Left colon (tissue), 2 donors: ENCODE measurements at regions not wholly inside any gene's neighbourhood (a gene's known extent, or its start where the extent isn't known, plus 50 kb on each side); places are given as distances from the start of the nearest gene placed in this dataset.

Experiments
- ATAC-seq: fragments of 200-7000 bp; cut with Tn5 transposase; one replicate; pipeline ENCODE4 v1.9.1; 2020; ENCODE audit warnings: mild to moderate bottlenecking, moderate library complexity
- DNase-seq, 2 donors: peaks; one replicate each; pipeline ENCODE4 v3.0.0-alpha.2; 2020
- intact Hi-C, 2 donors: fragments of 100-400 bp; cut with DNase I in 1 of 2; cut with micrococcal nuclease in 1 of 2; formaldehyde crosslinking; loops; one replicate each; pipeline versions ENCODE4 v1.11.2 to v1.14.0; 2022; cut with DNase I, micrococcal nuclease
- donor health status: DM: no; HTN: no; CAD: no.
- donor health status: DM: yes; HTN: yes; CAD: no.

- DNase-seq (no peak), ATAC-seq (no peak)
- intact Hi-C loops, result no loop called here
Observed at GRCh38 chr4:186012071-186012470, 56.9 kb upstream of the TLR3 start.

DNA sequence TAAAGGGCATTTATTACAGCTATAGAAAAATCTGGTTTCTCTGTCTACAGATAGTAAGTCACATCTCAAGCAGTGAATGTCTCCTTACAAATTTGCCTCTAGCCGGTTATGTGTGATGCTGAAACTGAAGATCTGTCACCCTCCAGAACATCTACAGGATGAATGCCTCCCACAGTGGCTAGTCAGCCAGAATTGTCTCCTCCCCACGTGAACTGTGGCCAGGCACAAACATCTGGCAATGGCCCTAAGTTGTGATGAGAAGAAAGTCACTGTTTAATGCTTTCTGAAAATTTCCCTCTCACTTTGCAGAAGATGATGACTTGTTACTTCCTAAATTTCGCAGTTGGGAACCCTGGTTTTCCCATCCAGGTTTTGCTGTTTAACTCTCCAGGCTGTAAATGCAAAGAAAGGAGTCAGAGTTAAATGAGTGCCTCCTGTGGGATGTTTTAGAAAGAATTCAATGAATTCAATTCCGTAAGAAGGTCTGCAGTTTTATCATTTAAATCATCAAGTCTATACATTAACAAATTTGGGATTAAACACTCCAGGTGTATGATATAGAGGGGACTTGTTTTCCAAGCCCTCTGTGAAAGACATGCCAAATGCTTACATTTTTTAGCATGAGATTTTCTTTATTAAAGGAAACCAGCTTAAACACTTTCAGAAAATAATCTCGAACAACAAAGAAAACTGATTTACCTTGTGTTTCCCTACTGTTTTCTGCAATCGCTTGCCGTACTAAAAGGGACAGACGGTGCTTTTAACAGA lies 55.4 kb upstream of the TLR3 start:
- intact Hi-C loops, result no loop called here
- DNase-seq, result no peak
- no peak for ATAC-seq

GRCh38 chr4:186015212-186015817 lies 53.6 kb upstream of the TLR3 start:
- DNase-seq, result no peak
- intact Hi-C loops, result no loop called here
- no peak for ATAC-seq

GRCh38 chr4:186016796-186017195 lies 52.2 kb upstream of the TLR3 start:
- ATAC-seq (no peak), DNase-seq (no peak)
- intact Hi-C loops, result no loop called here

- intact Hi-C loops, result no loop called here
- ATAC-seq (no peak), DNase-seq (no peak)
Observed at GRCh38 chr4:186017801-186018200, 51.2 kb upstream of the TLR3 start.

- intact Hi-C loops, result no loop called here
Observed at GRCh38 chr4:186018261-186018660, 50.7 kb upstream of the TLR3 start.

GRCh38 chr4:186018784-186019183 lies 50.2 kb upstream of the TLR3 start:
- intact Hi-C loops, result no loop called here
- ATAC-seq (no peak), DNase-seq (no peak)

More at GRCh38 chr4:186018261-186018660, 50.7 kb upstream of the TLR3 start:
- no peak for ATAC-seq
- DNase-seq, result no peak
